ENCODE measurements at regions not wholly inside any gene's neighbourhood (a gene's known extent, or its start where the extent isn't known, plus 50 kb on each side); places are given as distances from the start of the nearest gene placed in this dataset.

GRCh38 chr10:130854151-130854550 is 457.4 kb downstream of the TCERG1L start:
- DNase-seq, result no peak

GRCh38 chr10:130857631-130858295 is 453.8 kb downstream of the TCERG1L start:
- no peak for DNase-seq

DNA sequence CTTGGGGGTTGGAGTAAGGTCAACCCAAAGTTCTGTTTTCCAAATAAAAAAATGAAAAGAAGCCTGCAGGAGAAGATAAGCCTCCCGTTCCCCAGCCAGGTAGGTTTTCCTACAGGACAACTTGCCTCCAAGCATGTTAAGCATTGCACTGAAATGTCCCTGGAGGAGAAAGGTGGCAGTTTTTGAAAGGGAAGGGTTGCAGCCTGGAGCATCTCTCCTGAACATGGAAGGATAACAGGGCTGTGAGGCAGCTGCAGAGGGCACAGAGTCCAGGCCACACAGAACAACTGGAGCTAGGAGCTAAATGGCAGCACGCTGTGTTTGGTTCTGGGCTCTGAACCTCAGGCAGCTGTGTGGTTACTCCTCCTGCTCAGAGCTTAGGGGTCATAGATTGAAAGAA is 452.9 kb downstream of the TCERG1L start:
- no peak for DNase-seq

DNA sequence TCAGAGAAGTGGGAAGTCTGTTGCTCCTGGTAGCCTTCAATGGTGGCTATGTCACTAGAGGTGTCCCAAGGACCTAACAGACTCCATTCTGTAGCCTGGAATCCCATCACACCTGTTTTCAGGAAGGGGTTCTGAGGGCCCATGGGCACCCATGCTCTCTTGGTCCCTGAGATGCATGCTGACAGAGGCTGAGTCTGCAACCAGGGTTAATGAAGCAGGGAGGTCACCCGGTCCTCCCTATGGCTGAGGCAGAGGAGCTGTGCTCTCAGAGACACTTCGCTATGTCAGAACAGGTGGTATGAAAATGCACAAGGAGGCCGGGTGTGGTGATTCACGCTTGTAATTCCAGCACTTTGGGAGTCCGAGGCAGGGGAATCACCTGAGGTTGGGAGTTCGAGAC is 452.1 kb downstream of the TCERG1L start:
- no peak for DNase-seq

- no peak for DNase-seq
These were observed 449.4 kb downstream of the TCERG1L start for GRCh38 chr10:130862122-130862521.

GRCh38 chr10:130862626-130863025 is 448.9 kb downstream of the TCERG1L start:
- no peak for DNase-seq

DNA sequence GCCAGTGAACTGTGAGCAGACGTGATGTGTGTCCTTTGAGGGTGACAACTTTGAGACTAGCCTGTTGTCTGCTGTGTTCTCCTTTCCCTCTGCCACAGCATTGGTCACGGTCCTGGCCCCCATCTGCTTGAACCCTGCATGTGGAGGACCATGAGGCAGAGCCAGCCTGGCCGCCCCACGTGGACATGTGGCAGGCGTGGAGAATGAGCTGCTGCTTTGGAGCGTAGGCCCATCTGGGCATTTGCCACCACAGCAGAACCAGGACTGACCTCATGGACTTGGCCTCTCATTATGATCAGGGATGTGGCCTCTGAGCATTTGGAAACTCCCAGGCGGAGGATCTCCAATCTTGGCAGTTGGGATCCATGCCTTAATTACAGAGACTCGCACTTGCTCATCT is 448.5 kb downstream of the TCERG1L start:
- DNase-seq, result no peak

- DNase-seq, result no peak
These were observed 446.3 kb downstream of the TCERG1L start for GRCh38 chr10:130864961-130865818.

GRCh38 chr10:130866857-130867256 is 444.7 kb downstream of the TCERG1L start:
- no peak for DNase-seq

GRCh38 chr10:130867446-130868194 is 443.9 kb downstream of the TCERG1L start:
- no peak for DNase-seq

DNA sequence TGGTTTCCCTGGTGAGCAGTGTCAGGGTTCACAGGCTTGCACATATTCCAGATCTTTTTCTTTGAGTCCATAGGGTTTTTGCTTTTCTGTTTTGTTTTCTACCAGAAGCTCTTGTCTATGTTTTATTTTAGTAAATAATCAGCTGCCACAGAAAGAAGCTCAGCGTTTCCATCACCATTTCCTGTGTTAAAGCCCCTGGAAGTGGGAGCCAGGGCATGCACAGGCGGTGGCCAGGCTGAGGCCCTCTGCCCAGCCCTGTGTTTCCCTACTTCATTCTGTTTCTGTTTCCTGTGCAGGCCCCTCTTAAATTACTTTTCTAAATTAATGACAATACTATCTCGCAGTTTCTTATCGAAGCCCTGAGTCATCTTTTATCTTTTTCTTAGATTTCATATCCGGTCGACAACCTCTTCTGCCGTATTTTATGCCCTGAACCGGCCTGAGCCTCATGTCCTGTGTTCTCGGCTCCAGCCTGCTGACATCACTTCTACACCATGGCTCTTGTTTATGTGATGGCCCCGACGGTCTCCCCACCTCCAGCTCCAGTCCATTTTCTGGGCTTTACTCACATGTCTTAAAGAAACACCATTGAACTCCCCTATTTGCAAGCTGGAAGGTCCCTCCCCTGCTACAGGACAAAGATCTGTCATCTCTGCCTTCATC is 442.2 kb downstream of the TCERG1L start:
- DNase-seq, result no peak

GRCh38 chr10:130871406-130871805 is 440.1 kb downstream of the TCERG1L start:
- DNase-seq, result no peak

DNA sequence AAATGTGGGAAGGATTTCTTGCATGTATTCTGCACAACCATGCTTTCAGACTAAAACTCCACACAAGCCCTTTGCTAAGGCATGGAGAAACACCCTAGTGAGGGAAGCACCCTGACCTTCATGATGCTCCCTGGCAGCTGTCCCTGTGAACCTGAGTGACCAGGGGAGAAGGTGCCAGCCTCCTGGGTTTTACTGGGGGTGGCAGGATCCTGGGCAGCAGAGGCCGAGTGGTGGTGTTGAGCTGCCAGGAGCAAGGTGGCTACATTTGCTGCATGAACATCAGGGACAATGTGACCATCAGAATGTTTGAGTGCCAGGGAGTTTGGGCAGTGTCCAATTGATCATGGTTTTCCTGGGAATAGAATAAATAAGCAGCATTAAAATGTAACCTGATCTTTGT is 437.9 kb downstream of the TCERG1L start:
- no peak for DNase-seq

GRCh38 chr10:130875116-130875515 is 436.4 kb downstream of the TCERG1L start:
- DNase-seq, result no peak

DNA sequence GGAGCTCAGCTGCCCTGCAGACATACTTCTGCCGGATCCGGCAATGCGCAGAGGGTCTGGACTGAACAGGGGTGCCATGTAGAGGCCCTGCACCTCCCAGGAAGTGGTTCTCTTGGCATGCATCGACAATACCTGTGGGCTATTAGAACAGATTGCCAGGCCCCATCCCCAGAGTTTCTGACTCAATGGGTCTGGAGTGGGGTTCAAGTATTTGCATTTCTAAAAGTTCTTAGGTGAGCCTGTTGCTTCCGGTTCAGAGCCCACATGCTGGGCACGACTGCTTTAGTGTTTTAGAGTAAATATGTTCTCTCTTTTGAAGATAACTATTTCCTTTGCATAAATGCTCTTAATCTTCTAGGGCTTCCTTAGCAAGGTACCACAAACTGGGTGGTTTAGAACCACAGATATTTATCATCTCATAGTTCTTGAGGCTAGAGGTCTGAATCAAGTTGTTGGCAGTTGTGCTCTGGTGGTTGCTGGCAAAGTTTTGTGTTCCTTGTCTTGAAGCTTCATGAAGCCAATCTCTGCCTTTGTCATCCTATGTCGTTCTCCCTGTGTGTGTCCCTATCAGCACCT is 435.5 kb downstream of the TCERG1L start:
- DNase-seq, result no peak

DNA sequence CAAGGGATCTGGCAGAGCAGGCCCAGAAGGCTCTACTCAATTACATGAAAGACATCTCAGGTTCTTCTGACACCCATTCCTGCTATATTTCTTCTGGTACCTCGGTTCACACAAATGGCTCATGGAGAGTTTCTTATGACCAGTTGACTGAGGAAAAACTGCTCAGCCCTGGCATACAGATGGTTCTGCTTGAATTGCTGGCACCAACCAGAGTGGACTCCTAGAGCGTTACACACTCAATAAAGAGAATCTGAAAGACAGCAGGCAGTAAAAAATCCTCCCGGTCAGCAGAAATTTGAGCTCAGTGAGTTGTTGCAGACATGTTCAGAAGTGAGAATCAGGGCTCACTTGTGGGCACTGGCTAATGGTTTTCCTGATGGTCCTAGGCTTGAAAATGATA is 434.4 kb downstream of the TCERG1L start:
- DNase-seq, result no peak

- DNase-seq, result no peak
These were observed 433.4 kb downstream of the TCERG1L start for GRCh38 chr10:130878131-130878530.

DNA sequence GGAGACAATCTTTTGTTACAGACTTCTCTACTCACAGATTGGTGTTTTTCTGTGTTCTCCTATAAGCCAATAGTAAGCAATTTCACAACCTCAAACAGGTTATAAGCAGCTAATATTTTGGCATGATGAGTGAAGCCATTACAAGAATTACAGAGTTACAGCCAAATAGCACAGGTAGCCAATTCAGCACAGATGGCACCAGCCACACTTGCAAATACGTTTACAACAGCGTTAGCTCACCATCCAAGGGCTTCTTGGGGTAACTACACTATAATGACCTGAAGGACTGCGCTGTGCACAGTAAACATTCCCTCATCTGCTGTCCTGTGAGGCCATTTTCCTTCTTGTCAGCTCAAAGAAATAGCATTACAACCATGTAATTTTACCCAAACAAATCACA is 428.6 kb downstream of the TCERG1L start:
- DNase-seq, result no peak

DNA sequence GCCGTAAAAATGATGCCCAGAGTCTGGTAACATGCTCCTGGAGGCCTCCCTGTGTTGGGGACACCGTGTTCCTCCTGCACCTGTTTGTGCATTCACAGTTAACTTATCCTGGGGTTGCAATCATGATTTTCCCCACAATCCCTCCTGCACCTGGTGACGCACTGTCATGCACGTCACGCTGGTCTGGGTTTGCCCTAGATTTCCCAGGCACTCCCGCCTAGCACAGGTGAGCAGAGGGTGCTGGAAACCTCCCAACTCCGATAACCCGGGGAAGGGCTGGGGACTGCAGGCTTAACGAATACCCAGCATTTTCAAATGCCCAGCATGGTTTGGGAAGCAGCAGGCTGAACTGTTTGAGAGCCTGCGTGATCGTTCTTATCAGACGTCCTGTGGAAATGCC is 427.1 kb downstream of the TCERG1L start:
- DNase-seq, result no peak

GRCh38 chr10:130885021-130885655 is 426.4 kb downstream of the TCERG1L start:
- no peak for DNase-seq

- DNase-seq, result no peak
These were observed 424.4 kb downstream of the TCERG1L start for GRCh38 chr10:130887170-130887569.

DNA sequence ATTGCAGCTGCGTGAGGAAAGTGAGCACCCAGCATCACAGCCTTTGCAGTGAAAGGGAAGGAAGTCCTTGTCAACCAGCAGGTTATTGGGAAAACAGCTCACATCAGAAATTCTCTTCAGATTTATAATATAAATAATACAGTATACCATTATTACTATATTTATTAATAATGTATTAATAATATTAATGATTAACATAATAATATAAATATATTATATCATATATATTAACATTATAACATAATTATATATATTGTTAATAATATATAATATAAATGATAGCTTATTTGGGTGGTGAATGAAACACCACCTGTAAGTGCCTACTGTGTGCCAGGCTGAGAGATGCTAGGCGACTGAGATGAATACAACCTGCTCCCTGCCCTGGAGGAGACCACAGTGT is 423.0 kb downstream of the TCERG1L start:
- no peak for DNase-seq
